HG03097 (cell line): ENCODE measurements at regions not wholly inside any gene's neighbourhood (a gene's known extent, or its start where the extent isn't known, plus 50 kb on each side); places are given as distances from the start of the nearest gene placed in this dataset.
"Not testable (repeated sequence)": the region's sequence is repeated elsewhere in the genome, so short reads cannot be mapped to it uniquely, and the experiment has no call there.

Experiments
- ATAC-seq: cut with Tn5 transposase; IDR thresholded peaks from one replicate; pipeline ENCODE4 v1.9.1; 2021; ENCODE audit not compliant: unreplicated experiment, low FRiP score

DNA sequence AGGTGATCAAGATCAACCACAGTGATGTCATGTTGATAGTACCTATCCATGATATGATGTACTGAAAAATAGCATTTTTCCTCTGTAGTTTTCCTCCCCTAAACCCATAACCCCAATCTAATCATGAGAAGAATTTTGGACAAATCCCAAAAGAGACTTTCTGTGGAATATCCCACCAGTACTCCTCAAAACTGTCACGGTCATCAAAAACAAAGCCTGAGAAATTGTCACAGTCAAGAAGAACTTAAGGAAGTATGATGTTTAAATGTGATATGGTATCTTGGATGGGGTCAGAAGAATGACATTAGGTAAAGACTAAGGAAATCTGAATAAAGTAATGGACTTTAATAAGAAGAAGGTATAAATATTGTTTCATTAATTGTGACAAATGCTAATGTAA lies 248.8 kb downstream of the RMST start:
- no peak for ATAC-seq

GRCh38 chr12:97713270-97713669 lies 250.7 kb downstream of the RMST start:
- ATAC-seq = no peak

DNA sequence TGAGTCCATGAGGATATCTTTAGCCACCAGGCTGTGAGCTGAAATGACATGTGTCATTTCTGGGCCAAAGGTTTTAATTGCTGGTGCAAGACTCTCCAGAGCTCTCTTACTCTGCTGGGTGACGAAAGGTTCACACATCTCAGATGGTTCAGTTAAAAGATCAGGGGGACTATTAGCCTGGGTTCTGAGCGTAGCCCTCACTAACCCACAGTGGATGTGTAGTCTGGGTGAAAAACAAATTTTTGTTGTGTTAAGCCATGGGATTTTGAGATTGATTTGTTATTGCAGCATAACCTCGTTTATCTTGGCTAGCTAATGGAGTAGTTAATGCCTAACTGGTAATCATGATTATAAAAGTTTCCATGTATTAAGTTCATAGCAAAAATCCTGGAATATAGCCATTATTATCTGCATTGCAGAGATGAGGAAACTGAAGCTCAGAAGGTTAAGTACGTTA lies 251.5 kb downstream of the RMST start:
- no peak for ATAC-seq

- no peak for ATAC-seq
Observed at GRCh38 chr12:97716356-97716755, 253.8 kb downstream of the RMST start.

DNA sequence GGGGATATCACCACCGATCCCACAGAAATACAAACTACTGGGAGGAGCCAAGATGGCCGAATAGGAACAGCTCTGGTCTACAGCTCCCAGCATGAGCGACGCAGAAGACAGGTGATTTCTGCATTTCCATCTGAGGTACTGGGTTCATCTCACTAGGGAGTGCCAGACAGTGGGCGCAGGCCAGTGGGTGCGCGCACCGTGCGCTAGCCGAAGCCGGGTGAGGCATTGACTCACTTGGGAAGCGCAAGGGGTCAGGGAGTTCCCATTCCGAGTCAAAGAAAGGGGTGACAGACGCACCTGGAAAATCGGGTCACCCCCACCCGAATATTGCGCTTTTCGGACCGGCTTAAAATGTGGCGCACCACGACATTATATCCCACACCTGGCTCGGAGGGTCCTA lies 261.2 kb downstream of the RMST start:
- ATAC-seq = not testable (repeated sequence)

DNA sequence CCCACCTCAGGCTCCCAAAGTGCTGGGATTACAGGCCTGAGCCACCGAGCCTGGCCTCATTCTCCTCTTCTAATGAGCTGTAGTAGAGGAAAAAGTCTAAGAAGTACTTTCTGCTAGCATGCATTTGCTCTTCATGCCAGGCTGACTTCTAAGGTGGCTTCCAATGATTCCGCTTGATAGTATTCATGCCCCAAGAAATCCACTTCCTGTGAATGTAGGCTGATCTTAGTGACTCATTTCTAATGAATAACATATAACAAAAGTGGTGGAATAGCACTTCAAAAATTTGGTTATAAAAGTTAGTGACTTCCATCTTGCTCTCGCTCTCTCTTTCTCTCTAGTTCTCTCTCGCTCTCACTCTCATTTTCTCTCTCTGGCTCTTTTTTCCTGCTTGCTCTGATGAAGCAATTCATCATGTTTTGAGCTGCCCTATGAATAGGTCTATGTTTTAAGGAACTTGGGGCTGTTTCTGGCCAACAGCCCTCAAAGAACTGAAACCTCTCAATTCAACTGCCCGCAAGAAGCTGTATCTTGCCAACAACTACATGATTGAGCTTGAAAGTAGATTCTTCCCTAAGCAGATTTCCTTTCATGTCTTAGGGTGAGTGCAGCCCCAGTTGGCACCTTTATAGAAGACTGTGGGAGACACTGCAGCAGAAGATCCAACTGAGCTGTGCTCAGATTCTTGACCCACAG lies 282.9 kb downstream of the RMST start:
- no peak for ATAC-seq

DNA sequence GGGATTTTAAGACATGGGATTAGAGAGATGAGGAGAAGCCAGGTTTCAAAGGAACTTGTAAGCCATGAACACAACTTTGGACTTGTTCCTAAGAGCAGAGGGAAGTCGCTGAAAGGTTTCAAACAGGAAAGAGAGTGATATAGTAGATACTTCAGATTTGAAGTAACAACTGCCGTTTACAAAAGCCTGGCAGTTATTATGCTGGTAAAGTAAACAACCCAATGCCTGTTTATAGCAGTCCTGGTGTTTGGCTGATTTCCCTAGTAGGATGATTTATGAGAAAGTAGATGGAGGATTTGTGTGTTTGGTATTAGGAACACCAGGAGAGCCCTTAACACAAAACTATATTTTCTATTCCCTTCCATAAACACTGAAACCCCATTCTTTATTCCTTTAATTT lies 285.7 kb downstream of the RMST start:
- no peak for ATAC-seq

- no peak for ATAC-seq
Observed at GRCh38 chr12:97751704-97752103, 289.1 kb downstream of the RMST start.

GRCh38 chr12:97752129-97752528 lies 289.5 kb downstream of the RMST start:
- ATAC-seq = no peak

DNA sequence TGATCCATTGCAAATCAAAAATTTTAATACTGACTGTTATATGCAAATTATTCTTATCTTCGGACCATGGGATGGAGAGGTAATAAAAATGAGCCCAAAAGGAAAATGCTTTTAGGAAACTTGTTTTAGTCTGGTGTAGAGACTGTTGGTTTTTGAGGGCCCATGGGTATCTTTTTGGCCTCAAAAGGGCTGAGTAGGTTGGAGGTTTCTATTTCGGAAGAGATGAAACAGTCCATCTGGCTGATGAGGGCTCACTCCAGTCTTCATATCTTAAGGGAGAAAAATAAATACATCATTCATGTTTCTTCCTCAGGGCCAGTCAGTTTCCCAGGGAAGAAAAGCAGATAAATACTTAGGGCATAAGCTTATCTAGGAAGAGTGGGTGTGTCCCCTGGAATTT lies 290.7 kb downstream of the RMST start:
- no peak for ATAC-seq

DNA sequence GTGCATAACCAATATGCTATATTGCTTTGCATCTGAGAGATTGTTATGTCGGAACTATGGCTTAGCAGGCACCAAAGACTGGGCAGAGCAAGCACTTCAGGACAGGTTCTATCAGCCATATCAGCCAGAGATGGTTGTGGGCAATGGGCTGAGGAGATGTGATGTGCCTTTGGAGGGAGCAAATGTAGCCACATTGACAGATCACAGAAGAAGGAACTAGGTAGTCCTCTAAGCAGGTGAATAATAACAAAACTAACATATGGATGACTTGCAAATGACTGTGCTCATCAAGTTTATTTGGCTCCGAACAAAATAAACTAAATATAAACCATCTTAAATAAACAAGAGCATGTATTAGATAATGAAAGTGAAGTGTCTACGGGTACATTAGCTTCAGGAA lies 291.7 kb downstream of the RMST start:
- ATAC-seq = no peak

GRCh38 chr12:97756066-97756666 lies 293.6 kb downstream of the RMST start:
- no peak for ATAC-seq

GRCh38 chr12:97756741-97757140 lies 294.1 kb downstream of the RMST start:
- no peak for ATAC-seq

GRCh38 chr12:97757481-97758193 lies 295.0 kb downstream of the RMST start:
- ATAC-seq = no peak

DNA sequence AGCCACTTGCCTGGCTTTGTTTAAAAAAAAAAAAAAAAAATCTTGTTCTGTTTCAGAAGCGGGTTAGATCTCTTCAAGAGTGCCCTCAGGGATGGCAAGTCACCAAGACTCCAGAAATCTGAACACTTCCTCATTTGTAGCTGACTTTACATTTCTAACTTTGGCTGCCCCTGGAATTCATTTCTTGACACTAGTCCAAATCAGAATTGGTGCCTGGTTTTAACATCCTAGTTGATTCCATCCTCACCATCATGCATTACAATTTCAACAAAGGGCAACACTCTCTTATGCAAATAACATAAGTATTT lies 295.5 kb downstream of the RMST start:
- no peak for ATAC-seq

DNA sequence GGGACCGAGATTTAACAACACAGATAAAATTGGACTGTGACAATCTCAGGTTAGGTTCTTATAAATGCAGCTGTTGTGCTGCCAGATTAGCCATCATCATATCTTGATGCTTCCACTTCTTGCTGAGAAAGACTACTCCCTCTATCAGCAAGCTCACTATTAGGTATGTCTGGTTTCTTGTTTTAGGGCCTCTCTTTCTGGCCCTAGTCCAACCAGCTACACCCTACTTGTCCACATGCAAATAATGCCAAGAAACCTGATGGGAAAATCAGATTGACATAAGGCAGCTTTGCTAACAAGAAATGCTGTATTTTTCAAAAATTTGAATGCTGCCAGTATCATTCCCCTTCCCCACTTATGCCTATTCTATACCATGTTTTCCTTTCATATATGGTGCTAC lies 296.0 kb downstream of the RMST start:
- no peak for ATAC-seq

DNA sequence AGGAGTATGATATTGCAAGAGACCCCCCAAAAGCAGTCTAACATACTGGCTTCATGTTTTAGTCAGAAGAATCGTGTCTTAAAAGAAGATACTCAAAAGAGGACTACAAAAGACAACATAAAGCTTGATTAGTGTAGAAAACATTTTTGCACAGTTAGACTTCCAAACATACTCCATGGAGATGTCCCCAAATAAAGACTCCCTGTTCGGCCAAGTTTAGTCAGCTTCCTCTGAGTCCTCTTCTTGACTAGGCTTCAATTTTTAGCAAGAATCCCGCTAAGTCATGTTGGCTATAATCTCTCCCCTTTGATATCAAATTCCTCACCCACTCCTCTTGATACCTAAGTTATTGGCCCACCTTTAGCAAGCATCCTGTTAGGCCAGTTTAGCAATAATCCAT lies 298.0 kb downstream of the RMST start:
- no peak for ATAC-seq

DNA sequence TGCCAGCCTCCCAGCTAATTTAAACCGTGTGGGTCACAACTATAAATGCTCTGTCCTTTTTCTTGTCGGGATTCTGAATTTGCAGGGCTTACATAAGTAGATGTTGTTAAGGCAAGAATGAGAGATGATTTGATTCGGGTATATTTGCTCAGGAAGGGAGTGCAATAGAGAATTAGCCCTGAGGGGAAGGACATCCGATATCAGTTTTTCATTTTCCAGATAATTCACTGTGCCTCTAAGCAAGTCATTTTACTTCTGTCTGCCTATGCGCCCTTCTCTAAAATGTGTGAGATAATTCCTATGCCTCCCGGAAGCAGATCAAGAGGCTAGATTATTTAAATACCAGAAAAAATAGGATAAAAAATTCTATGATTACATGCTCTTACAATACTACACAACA lies 300.5 kb downstream of the RMST start:
- no peak for ATAC-seq

GRCh38 chr12:97764700-97765099 lies 302.1 kb downstream of the RMST start:
- ATAC-seq = no peak

DNA sequence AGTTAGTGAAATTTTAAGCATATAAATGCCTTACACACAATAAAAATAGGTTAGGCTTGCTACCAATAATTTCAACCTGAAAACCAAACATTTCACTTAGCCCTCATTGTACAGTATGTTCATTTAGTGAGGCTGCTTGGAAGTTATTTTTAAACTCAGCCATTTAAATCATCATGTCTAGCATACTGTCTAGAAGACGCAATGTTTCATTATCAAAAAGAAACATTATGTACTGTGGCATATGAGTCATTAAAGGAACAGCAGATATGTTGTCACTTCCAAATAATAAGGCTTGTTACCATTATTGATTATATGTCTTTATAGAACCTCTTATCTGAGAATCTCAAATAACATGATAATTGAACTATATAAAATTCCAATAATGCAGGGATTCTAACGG lies 304.7 kb downstream of the RMST start:
- ATAC-seq = no peak

GRCh38 chr12:97778111-97778510 lies 315.5 kb downstream of the RMST start:
- no peak for ATAC-seq

- ATAC-seq = no peak
Observed at GRCh38 chr12:97781342-97781741, 318.7 kb downstream of the RMST start.
